GM23338 (cell line): ENCODE measurements at regions not wholly inside any gene's neighbourhood (a gene's known extent, or its start where the extent isn't known, plus 50 kb on each side); places are given as distances from the start of the nearest gene placed in this dataset.

ENCODE experiments used
- ATAC-seq: fragments of 200-7000 bp; cut with Tn5 transposase; 3 replicates; pipeline ENCODE4 v1.9.1; 2020
- DNase-seq: peaks from one replicate; pipeline ENCODE4 v3.0.0-alpha.2; 2015; ENCODE audit warnings: low spot score
- H2AFZ ChIP-seq: fragments of 200-600 bp; sonication (generic); 2 replicates; pipeline ENCODE4 v1.8.0; 2016; ENCODE audit warnings: antibody characterized with exemption, mild to moderate bottlenecking, moderate library complexity
- H3F3A ChIP-seq: fragments of 200-600 bp; sonication (generic); replicated peaks from 2 replicates; pipeline ENCODE4 v1.8.0; 2017; ENCODE audit warnings: antibody characterized with exemption, mixed run types, low read depth
- H3K27ac ChIP-seq: fragments of 200-600 bp; sonication (generic); 2 replicates; pipeline ENCODE4 v1.6.1; 2016; ENCODE audit warnings: low read depth
- H3K27me3 ChIP-seq: fragments of 200-600 bp; sonication (generic); 2 replicates; pipeline ENCODE4 v1.8.0; 2016; ENCODE audit warnings: mild to moderate bottlenecking, mixed run types, moderate library complexity; ENCODE audit not compliant: insufficient read depth
- H3K36me3 ChIP-seq: fragments of 200-600 bp; sonication (generic); 2 replicates; pipeline ENCODE4 v1.8.0; 2016; ENCODE audit warnings: mild to moderate bottlenecking; ENCODE audit not compliant: insufficient read depth
- H3K4me1 ChIP-seq: fragments of 200-600 bp; sonication (generic); 2 replicates; pipeline ENCODE4 v1.8.0; 2016; ENCODE audit warnings: mild to moderate bottlenecking, moderate library complexity; ENCODE audit not compliant: insufficient read depth
- H3K4me2 ChIP-seq: fragments of 200-600 bp; sonication (generic); 2 replicates; pipeline ENCODE4 v1.7.1; 2017; ENCODE audit warnings: mixed run types
- H3K4me3 ChIP-seq: fragments of 200-600 bp; sonication (generic); 2 replicates; pipeline ENCODE4 v1.6.1; 2016; ENCODE audit warnings: mixed run types
- H3K79me2 ChIP-seq: fragments of 200-600 bp; sonication (generic); replicated peaks from 2 replicates; pipeline ENCODE4 v1.8.0; 2017; ENCODE audit warnings: mild to moderate bottlenecking; ENCODE audit not compliant: insufficient read depth
- H3K9me2 ChIP-seq: fragments of 200-600 bp; sonication (generic); 2 replicates; pipeline ENCODE4 v1.8.0; 2017; ENCODE audit not compliant: insufficient read depth
- H4K20me1 ChIP-seq: fragments of 200-600 bp; sonication (generic); replicated peaks from 2 replicates; pipeline ENCODE4 v1.8.0; 2017; ENCODE audit warnings: mild to moderate bottlenecking; ENCODE audit not compliant: insufficient read depth
- H3K27ac Mint-ChIP-seq: 2 replicates; pipeline ENCODE4 v1.8.0; 2020; ENCODE audit warnings: inconsistent platforms, mild to moderate bottlenecking, moderate library complexity, mixed read lengths
- H3K27me3 Mint-ChIP-seq: 3 replicates; pipeline ENCODE4 v1.8.0; 2022; ENCODE audit warnings: low read depth, mild to moderate bottlenecking, moderate library complexity, mixed read lengths, inconsistent platforms; ENCODE audit not compliant: insufficient read depth, poor library complexity
- H3K36me3 Mint-ChIP-seq: 3 replicates; pipeline ENCODE4 v1.8.0; 2021; ENCODE audit warnings: low read depth, mild to moderate bottlenecking, inconsistent platforms, moderate library complexity, mixed read lengths
- H3K4me1 Mint-ChIP-seq: 3 replicates; pipeline ENCODE4 v1.8.0; 2020; ENCODE audit warnings: mild to moderate bottlenecking, inconsistent platforms, mixed read lengths
- H3K4me3 Mint-ChIP-seq: 3 replicates; pipeline ENCODE4 v1.8.0; 2021; ENCODE audit warnings: moderate library complexity, mild to moderate bottlenecking, inconsistent platforms, mixed read lengths
- H3K9me3 Mint-ChIP-seq: 3 replicates; pipeline ENCODE4 v1.8.0; 2020; ENCODE audit warnings: moderate library complexity, mild to moderate bottlenecking, inconsistent platforms, mixed read lengths
- CREB1 ChIP-seq: fragments of 250-450 bp; sonication (Bioruptor Pico); IDR thresholded peaks from 2 replicates; pipeline ENCODE4 v1.5.0; 2020; ENCODE audit warnings: low read depth, mild to moderate bottlenecking, moderate library complexity
- POLR2AphosphoS5 ChIP-seq: IDR thresholded peaks from 2 replicates; pipeline ENCODE4 v1.6.1; 2016; ENCODE audit warnings: antibody characterized with exemption, low read depth
- STAT1 ChIP-seq: IDR thresholded peaks from one replicate; pipeline ENCODE4 v1.6.1; 2016; ENCODE audit warnings: antibody characterized with exemption; ENCODE audit not compliant: unreplicated experiment
- TF ChIP-seq, protein P1 (sequence below): fragments of 250-450 bp; sonication (Bioruptor Pico); IDR thresholded peaks from 2 replicates; pipeline ENCODE4 v1.5.0; 2020; ENCODE audit warnings: mild to moderate bottlenecking, moderate library complexity
- TF ChIP-seq, protein P2 (sequence below): IDR thresholded peaks from one replicate; pipeline ENCODE4 v1.6.1; 2018; ENCODE audit warnings: antibody characterized with exemption; ENCODE audit not compliant: unreplicated experiment

GRCh38 chr4:35757836-35758235, 486.5 kb downstream of the ARAP2 start:
- no peaks in the 10 kb centered on the region for H3K9me2 ChIP-seq
- H3K36me3 Mint-ChIP-seq, result no peaks in the 10 kb centered on the region
- H3K4me3 Mint-ChIP-seq, result no peak overlapping the region
- H2AFZ ChIP-seq, result no peak overlapping the region; the same call in 1 of the 2 replicates
- no peak overlapping the region for H3K27ac Mint-ChIP-seq
- no peaks in the 10 kb centered on the region for H3K27me3 ChIP-seq
- no peak for ATAC-seq
- H3K36me3 ChIP-seq, result no peaks in the 10 kb centered on the region
- no peak overlapping the region for H3K4me2 ChIP-seq
- H3K4me1 Mint-ChIP-seq, result no peaks in the 10 kb centered on the region
- H3K27me3 Mint-ChIP-seq, result no peaks in the 10 kb centered on the region
- H3K9me3 Mint-ChIP-seq, result no peaks in the 10 kb centered on the region; the same call in 2 of the 3 replicates
- no peak for DNase-seq
- H3K4me3 ChIP-seq, result no peak overlapping the region
- no peaks in the 10 kb centered on the region for H4K20me1 ChIP-seq
- H3K4me1 ChIP-seq, result no peaks in the 10 kb centered on the region
- no peak for TF ChIP-seq POLR2AphosphoS5
- TF ChIP-seq, protein P1, sequence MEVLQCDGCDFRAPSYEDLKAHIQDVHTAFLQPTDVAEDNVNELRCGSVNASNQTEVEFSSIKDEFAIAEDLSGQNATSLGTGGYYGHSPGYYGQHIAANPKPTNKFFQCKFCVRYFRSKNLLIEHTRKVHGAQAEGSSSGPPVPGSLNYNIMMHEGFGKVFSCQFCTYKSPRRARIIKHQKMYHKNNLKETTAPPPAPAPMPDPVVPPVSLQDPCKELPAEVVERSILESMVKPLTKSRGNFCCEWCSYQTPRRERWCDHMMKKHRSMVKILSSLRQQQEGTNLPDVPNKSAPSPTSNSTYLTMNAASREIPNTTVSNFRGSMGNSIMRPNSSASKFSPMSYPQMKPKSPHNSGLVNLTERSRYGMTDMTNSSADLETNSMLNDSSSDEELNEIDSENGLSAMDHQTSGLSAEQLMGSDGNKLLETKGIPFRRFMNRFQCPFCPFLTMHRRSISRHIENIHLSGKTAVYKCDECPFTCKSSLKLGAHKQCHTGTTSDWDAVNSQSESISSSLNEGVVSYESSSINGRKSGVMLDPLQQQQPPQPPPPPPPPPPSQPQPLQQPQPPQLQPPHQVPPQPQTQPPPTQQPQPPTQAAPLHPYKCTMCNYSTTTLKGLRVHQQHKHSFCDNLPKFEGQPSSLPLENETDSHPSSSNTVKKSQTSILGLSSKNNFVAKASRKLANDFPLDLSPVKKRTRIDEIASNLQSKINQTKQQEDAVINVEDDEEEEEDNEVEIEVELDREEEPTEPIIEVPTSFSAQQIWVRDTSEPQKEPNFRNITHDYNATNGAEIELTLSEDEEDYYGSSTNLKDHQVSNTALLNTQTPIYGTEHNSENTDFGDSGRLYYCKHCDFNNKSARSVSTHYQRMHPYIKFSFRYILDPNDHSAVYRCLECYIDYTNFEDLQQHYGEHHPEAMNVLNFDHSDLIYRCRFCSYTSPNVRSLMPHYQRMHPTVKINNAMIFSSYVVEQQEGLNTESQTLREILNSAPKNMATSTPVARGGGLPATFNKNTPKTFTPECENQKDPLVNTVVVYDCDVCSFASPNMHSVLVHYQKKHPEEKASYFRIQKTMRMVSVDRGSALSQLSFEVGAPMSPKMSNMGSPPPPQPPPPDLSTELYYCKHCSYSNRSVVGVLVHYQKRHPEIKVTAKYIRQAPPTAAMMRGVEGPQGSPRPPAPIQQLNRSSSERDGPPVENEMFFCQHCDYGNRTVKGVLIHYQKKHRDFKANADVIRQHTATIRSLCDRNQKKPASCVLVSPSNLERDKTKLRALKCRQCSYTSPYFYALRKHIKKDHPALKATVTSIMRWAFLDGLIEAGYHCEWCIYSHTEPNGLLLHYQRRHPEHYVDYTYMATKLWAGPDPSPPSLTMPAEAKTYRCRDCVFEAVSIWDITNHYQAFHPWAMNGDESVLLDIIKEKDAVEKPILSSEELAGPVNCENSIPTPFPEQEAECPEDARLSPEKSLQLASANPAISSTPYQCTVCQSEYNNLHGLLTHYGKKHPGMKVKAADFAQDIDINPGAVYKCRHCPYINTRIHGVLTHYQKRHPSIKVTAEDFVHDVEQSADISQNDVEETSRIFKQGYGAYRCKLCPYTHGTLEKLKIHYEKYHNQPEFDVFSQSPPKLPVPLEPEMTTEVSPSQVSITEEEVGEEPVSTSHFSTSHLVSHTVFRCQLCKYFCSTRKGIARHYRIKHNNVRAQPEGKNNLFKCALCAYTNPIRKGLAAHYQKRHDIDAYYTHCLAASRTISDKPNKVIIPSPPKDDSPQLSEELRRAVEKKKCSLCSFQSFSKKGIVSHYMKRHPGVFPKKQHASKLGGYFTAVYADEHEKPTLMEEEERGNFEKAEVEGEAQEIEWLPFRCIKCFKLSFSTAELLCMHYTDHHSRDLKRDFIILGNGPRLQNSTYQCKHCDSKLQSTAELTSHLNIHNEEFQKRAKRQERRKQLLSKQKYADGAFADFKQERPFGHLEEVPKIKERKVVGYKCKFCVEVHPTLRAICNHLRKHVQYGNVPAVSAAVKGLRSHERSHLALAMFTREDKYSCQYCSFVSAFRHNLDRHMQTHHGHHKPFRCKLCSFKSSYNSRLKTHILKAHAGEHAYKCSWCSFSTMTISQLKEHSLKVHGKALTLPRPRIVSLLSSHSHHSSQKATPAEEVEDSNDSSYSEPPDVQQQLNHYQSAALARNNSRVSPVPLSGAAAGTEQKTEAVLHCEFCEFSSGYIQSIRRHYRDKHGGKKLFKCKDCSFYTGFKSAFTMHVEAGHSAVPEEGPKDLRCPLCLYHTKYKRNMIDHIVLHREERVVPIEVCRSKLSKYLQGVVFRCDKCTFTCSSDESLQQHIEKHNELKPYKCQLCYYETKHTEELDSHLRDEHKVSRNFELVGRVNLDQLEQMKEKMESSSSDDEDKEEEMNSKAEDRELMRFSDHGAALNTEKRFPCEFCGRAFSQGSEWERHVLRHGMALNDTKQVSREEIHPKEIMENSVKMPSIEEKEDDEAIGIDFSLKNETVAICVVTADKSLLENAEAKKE, result no peak
- no peak for TF ChIP-seq STAT1
- TF ChIP-seq, protein P2, sequence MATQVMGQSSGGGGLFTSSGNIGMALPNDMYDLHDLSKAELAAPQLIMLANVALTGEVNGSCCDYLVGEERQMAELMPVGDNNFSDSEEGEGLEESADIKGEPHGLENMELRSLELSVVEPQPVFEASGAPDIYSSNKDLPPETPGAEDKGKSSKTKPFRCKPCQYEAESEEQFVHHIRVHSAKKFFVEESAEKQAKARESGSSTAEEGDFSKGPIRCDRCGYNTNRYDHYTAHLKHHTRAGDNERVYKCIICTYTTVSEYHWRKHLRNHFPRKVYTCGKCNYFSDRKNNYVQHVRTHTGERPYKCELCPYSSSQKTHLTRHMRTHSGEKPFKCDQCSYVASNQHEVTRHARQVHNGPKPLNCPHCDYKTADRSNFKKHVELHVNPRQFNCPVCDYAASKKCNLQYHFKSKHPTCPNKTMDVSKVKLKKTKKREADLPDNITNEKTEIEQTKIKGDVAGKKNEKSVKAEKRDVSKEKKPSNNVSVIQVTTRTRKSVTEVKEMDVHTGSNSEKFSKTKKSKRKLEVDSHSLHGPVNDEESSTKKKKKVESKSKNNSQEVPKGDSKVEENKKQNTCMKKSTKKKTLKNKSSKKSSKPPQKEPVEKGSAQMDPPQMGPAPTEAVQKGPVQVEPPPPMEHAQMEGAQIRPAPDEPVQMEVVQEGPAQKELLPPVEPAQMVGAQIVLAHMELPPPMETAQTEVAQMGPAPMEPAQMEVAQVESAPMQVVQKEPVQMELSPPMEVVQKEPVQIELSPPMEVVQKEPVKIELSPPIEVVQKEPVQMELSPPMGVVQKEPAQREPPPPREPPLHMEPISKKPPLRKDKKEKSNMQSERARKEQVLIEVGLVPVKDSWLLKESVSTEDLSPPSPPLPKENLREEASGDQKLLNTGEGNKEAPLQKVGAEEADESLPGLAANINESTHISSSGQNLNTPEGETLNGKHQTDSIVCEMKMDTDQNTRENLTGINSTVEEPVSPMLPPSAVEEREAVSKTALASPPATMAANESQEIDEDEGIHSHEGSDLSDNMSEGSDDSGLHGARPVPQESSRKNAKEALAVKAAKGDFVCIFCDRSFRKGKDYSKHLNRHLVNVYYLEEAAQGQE, result no peak
- TF ChIP-seq CREB1 (CRISPR knock-in tag), result no peak
- no peaks in the 10 kb centered on the region for H3F3A ChIP-seq
- H3K79me2 ChIP-seq, result no peaks in the 10 kb centered on the region
- H3K27ac ChIP-seq, result no peak overlapping the region
